CD14-positive monocyte (primary cell): ENCODE measurements at regions not wholly inside any gene's neighbourhood (a gene's known extent, or its start where the extent isn't known, plus 50 kb on each side); places are given as distances from the start of the nearest gene placed in this dataset.

Experiments
- DNase-seq, 3 donors: peaks; one replicate each; pipeline ENCODE4 v3.0.0-alpha.2; 2011 to 2022
- H2AFZ ChIP-seq: 2 replicates; pipeline ENCODE4 v1.6.0; 2012; ENCODE audit warnings: mild to moderate bottlenecking, low read depth, low read length, inconsistent platforms; ENCODE audit not compliant: insufficient read depth, poor library complexity, severe bottlenecking
- H3K27ac ChIP-seq, 2 donors: 1 replicate in 1 of 2; 2 replicates in 1 of 2; pipeline ENCODE4 v1.5.1; 2012 to 2013; ENCODE audit warnings: low read length in 2 of 2, control low read depth in 1 of 2, inconsistent platforms in 1 of 2, low read depth in 1 of 2, mild to moderate bottlenecking in 1 of 2
- H3K27me3 ChIP-seq, 2 donors: one replicate each; pipeline versions ENCODE4 v1.6.0 to v1.6.1; 2011 to 2013; ENCODE audit warnings: low read length in 2 of 2; ENCODE audit not compliant: control insufficient read depth in 2 of 2, insufficient read depth in 2 of 2
- H3K36me3 ChIP-seq, 2 donors: replicated peaks in 1 of 2; 1 replicate in 1 of 2; 2 replicates in 1 of 2; pipeline versions ENCODE4 v1.5.1 to v1.6.1; 2012 to 2013; ENCODE audit warnings: low read length in 2 of 2, control low read depth in 1 of 2, inconsistent platforms in 1 of 2, mild to moderate bottlenecking in 1 of 2; ENCODE audit not compliant: insufficient read depth in 2 of 2, control insufficient read depth in 1 of 2
- H3K4me1 ChIP-seq, 2 donors: 1 replicate in 1 of 2; 2 replicates in 1 of 2; pipeline versions ENCODE4 v1.5.1 to v1.6.1; 2012 to 2013; ENCODE audit warnings: low read length in 2 of 2, control low read depth in 1 of 2, inconsistent platforms in 1 of 2, mild to moderate bottlenecking in 1 of 2, moderate library complexity in 1 of 2; ENCODE audit not compliant: insufficient read depth in 2 of 2, control insufficient read depth in 1 of 2
- H3K4me2 ChIP-seq: replicated peaks from 2 replicates; pipeline ENCODE3; 2012; ENCODE audit warnings: low read length, moderate library complexity, mild to moderate bottlenecking; ENCODE audit not compliant: poor library complexity, severe bottlenecking; ENCODE audit errors: extremely low read depth
- H3K4me3 ChIP-seq, 3 experiments: fragments of 200-600 bp in 1 of 3; sonication (generic) in 1 of 3; replicated peaks in 1 of 3; 1 replicate in 2 of 3; 2 replicates in 1 of 3; pipeline ENCODE4 v1.5.1; 2011 to 2013; ENCODE audit warnings: low read length in 3 of 3, mild to moderate bottlenecking in 3 of 3, control low read depth in 2 of 3, low read depth in 2 of 3, inconsistent platforms in 1 of 3, moderate library complexity in 1 of 3
- H3K79me2 ChIP-seq: 2 replicates; pipeline ENCODE4 v1.6.0; 2012; ENCODE audit warnings: mild to moderate bottlenecking, control low read depth, inconsistent platforms, low read length, moderate library complexity; ENCODE audit not compliant: insufficient read depth
- H3K9ac ChIP-seq: 2 replicates; pipeline ENCODE4 v1.6.0; 2017; ENCODE audit warnings: low read length, mild to moderate bottlenecking; ENCODE audit not compliant: insufficient read depth, poor library complexity, severe bottlenecking
- H3K9me3 ChIP-seq, 2 donors: replicated peaks in 1 of 2; 1 replicate in 1 of 2; 2 replicates in 1 of 2; pipeline versions ENCODE4 v1.5.1 to v1.6.1; 2012 to 2013; ENCODE audit warnings: low read length in 2 of 2, control low read depth in 1 of 2; ENCODE audit not compliant: control insufficient read depth in 1 of 2, insufficient read depth in 1 of 2
- H4K20me1 ChIP-seq: 2 replicates; pipeline ENCODE4 v1.6.0; 2012; ENCODE audit warnings: mild to moderate bottlenecking, low read length, control low read depth, moderate library complexity; ENCODE audit not compliant: insufficient read depth
- H3K27ac Mint-ChIP-seq, 7 donors: one replicate each; pipeline ENCODE4 v1.8.0; 2020; ENCODE audit warnings: mild to moderate bottlenecking in 7 of 7, mixed read lengths in 7 of 7, moderate library complexity in 6 of 7, inconsistent platforms in 2 of 7
- H3K27me3 Mint-ChIP-seq, 3 donors: one replicate each; pipeline ENCODE4 v1.8.0; 2021 to 2022; ENCODE audit warnings: low read depth in 3 of 3, mild to moderate bottlenecking in 3 of 3, mixed read lengths in 3 of 3, moderate library complexity in 3 of 3, inconsistent platforms in 1 of 3
- H3K36me3 Mint-ChIP-seq, 2 donors: one replicate each; pipeline ENCODE4 v1.8.0; 2020; ENCODE audit warnings: mixed read lengths in 2 of 2, inconsistent platforms in 1 of 2, mild to moderate bottlenecking in 1 of 2
- H3K4me1 Mint-ChIP-seq: one replicate; pipeline ENCODE4 v1.8.0; 2020; ENCODE audit warnings: mild to moderate bottlenecking, mixed read lengths
- H3K4me3 Mint-ChIP-seq, 2 donors: one replicate each; pipeline ENCODE4 v1.8.0; 2020; ENCODE audit warnings: mild to moderate bottlenecking in 2 of 2, mixed read lengths in 2 of 2, moderate library complexity in 1 of 2
- H3K9me3 Mint-ChIP-seq, 7 donors: one replicate each; pipeline ENCODE4 v1.8.0; 2020 to 2022; ENCODE audit warnings: mixed read lengths in 7 of 7, mild to moderate bottlenecking in 6 of 7, moderate library complexity in 6 of 7, inconsistent platforms in 2 of 7
- CTCF ChIP-seq: fragments of 200-600 bp; IDR thresholded peaks from one replicate; pipeline ENCODE4 v1.8.0; 2022; ENCODE audit warnings: antibody characterized with exemption, mild to moderate bottlenecking
- WGBS: methylation state at CpG from one replicate; pipeline ENCODE4 v1.1.5; 2013; ENCODE audit warnings: missing lambda C conversion rate; ENCODE audit not compliant: insufficient coverage; 5-methylcytosine and 5-hydroxymethylcytosine counted together
- intact Hi-C, 2 donors: fragments of 100-400 bp; cut with micrococcal nuclease; formaldehyde crosslinking; loops; one replicate each; pipeline versions ENCODE4 v1.15.0 to v1.15.1; 2023

DNA sequence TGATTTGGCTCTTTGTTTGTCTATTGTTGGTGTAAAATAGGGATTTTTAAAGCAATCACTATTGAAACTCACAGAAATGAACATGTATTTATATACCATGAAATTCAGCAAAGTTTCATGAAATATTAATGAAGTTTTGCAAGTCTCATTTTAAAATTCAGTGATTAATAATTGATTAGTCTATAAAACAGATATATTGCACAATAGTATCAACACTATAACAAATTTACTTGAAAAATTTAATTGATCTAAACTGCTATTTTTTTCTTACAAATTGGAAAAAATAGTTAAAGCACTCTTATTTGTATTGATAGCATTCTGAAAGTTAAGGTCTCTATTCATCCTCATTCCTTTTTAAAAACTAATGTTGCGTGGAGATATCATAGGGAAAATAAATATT lies 121.0 kb upstream of the PCDH9 start:
- Histone ChIP-seq H3K27ac (no peak overlapping the region), H4K20me1 (no peaks in the 10 kb centered on the region), H3K9me3 (peaks cover 10 to 13% of the 10 kb centered on the region in 2 donors), H2AFZ (no peak overlapping the region), H3K4me3 (no peak overlapping the region), H3K9ac (no peak overlapping the region), H3K27me3 (no peaks in the 10 kb centered on the region), H3K4me1 (no peaks in the 10 kb centered on the region), H3K4me2 (no peak overlapping the region), H3K36me3 (no peaks in the 10 kb centered on the region), H3K79me2 (no peaks in the 10 kb centered on the region)
- intact Hi-C loops, result no loop called here
- H3K9me3 Mint-ChIP-seq, result peaks cover 4 to 15% (median 9%) of the 10 kb centered on the region in 7 donors
- no peaks in the 10 kb centered on the region for H3K36me3 Mint-ChIP-seq
- H3K4me1 Mint-ChIP-seq, result no peaks in the 10 kb centered on the region
- H3K4me3 Mint-ChIP-seq, result no peak overlapping the region
- no peak for DNase-seq
- WGBS, result no CpG with 5 or more reads among the region's 1 CpG
- H3K27ac Mint-ChIP-seq, result no peak overlapping the region
- TF ChIP-seq CTCF, result no peak
- H3K27me3 Mint-ChIP-seq, result no peaks in the 10 kb centered on the region

DNA sequence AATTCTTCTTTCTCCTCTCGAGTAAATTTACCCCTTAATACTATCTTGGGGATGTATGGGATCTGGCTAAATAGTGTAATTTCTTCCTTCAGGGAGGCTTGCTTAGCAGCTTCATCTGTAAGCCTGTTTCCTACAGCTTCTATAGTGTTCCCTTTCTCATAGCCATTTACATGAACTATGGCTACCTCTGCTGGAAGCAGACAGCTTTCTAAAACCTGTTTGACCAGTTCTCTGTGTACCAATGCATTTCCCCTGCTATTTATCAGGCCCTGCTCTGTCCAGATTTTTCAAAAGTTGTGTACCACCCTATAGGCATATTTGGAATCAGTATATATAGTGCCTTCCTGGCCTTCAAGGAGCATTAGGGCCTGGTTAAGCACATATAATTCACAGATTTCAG lies 113.6 kb upstream of the PCDH9 start:
- peaks cover 2 to 23% (median 16%) of the 10 kb centered on the region in 7 donors for H3K9me3 Mint-ChIP-seq
- no peak for TF ChIP-seq CTCF
- Histone ChIP-seq H3K27me3 (no peaks in the 10 kb centered on the region), H4K20me1 (no peaks in the 10 kb centered on the region), H3K79me2 (no peaks in the 10 kb centered on the region), H3K4me1 (no peaks in the 10 kb centered on the region), H3K36me3 (no peaks in the 10 kb centered on the region), H3K27ac (no peak overlapping the region), H3K9me3 (peaks cover 21 to 29% of the 10 kb centered on the region in 2 donors), H3K4me2 (no peak overlapping the region), H3K4me3 (no peak overlapping the region), H2AFZ (no peak overlapping the region), H3K9ac (no peak overlapping the region)
- intact Hi-C loops, result no loop called here
- no CpG with 5 or more reads among the region's 1 CpG for WGBS
- no peaks in the 10 kb centered on the region for H3K27me3 Mint-ChIP-seq
- H3K27ac Mint-ChIP-seq, result no peak overlapping the region
- DNase-seq, result no peak
- no peaks in the 10 kb centered on the region for H3K36me3 Mint-ChIP-seq
- H3K4me3 Mint-ChIP-seq, result no peak overlapping the region
- H3K4me1 Mint-ChIP-seq, result no peaks in the 10 kb centered on the region
